ENCODE measurements at regions not wholly inside any gene's neighbourhood (a gene's known extent, or its start where the extent isn't known, plus 50 kb on each side); places are given as distances from the start of the nearest gene placed in this dataset.

DNA sequence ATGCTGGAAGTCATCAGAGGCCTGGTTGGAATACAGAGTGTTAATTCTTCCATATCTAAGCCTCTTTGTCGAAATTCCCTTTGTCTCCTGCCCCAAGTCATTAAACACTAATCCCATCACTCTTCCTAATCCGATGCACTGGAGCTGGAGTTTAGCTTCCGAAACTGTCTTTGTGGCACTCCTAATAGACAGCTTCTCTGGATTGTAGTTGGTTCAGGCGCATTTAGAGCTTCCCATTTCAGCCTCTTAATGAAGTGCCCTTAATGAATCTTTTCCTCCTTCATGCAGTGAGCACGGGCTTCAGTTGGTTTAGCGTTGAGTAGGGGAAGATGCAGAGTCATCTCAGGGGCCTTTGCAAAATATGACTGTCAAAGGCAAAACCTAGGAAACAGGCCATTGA, 72.2 kb upstream of the MEIS1 start:
- H3K79me2 ChIP-seq (ENCODE audit: insufficient read depth, low read length) = no peaks in the 10 kb centered on the region
- H3F3A ChIP-seq (ENCODE audit: low read depth) = no peaks in the 10 kb centered on the region
- no peaks in the 10 kb centered on the region for H3K27me3 ChIP-seq (ENCODE audit: insufficient read depth, low read length, poor library complexity, severe bottlenecking)
- no peak overlapping the region for H3K9ac ChIP-seq (ENCODE audit: low read depth, low read length, poor library complexity, severe bottlenecking)
- no peaks in the 10 kb centered on the region for H3K9me2 ChIP-seq (replicated peaks; ENCODE audit: low read depth, low read length)
- no peak overlapping the region for H3K4me3 ChIP-seq (ENCODE audit: low read length, poor library complexity, severe bottlenecking)
- H3K4me1 ChIP-seq (ENCODE audit: insufficient read depth, low read length, poor library complexity, severe bottlenecking) = no peaks in the 10 kb centered on the region
- H3K4me2 ChIP-seq (ENCODE audit: low read depth, low read length, poor library complexity, severe bottlenecking) = no peak overlapping the region
- no peaks in the 10 kb centered on the region for H3K36me3 ChIP-seq (ENCODE audit: insufficient read depth, low read length)
- H3K9me3 ChIP-seq (ENCODE audit: insufficient read depth, low read depth, low read length) = no peaks in the 10 kb centered on the region
- H4K20me1 ChIP-seq (ENCODE audit: insufficient read depth, low read length, poor library complexity, severe bottlenecking) = no peaks in the 10 kb centered on the region
- no peak for TF ChIP-seq EZH2phosphoT487 (IDR thresholded peaks at IDR 0.05; ENCODE audit: borderline replicate concordance)
- TF ChIP-seq, protein P1, sequence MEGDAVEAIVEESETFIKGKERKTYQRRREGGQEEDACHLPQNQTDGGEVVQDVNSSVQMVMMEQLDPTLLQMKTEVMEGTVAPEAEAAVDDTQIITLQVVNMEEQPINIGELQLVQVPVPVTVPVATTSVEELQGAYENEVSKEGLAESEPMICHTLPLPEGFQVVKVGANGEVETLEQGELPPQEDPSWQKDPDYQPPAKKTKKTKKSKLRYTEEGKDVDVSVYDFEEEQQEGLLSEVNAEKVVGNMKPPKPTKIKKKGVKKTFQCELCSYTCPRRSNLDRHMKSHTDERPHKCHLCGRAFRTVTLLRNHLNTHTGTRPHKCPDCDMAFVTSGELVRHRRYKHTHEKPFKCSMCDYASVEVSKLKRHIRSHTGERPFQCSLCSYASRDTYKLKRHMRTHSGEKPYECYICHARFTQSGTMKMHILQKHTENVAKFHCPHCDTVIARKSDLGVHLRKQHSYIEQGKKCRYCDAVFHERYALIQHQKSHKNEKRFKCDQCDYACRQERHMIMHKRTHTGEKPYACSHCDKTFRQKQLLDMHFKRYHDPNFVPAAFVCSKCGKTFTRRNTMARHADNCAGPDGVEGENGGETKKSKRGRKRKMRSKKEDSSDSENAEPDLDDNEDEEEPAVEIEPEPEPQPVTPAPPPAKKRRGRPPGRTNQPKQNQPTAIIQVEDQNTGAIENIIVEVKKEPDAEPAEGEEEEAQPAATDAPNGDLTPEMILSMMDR (conservative IDR thresholded peaks at IDR 0.05; ENCODE audit: low read length) = no peak
- H2AFZ ChIP-seq (ENCODE audit: low read length) = no peak overlapping the region

- H3K9me2 ChIP-seq (replicated peaks; ENCODE audit: low read depth, low read length) = no peaks in the 10 kb centered on the region
- no peaks in the 10 kb centered on the region for H3F3A ChIP-seq (ENCODE audit: low read depth)
- H3K79me2 ChIP-seq (ENCODE audit: insufficient read depth, low read length) = no peaks in the 10 kb centered on the region
- H3K9ac ChIP-seq (ENCODE audit: low read depth, low read length, poor library complexity, severe bottlenecking) = no peak overlapping the region
- H4K20me1 ChIP-seq (ENCODE audit: insufficient read depth, low read length, poor library complexity, severe bottlenecking) = no peaks in the 10 kb centered on the region
- H3K27me3 ChIP-seq (ENCODE audit: insufficient read depth, low read length, poor library complexity, severe bottlenecking) = no peaks in the 10 kb centered on the region
- H2AFZ ChIP-seq (ENCODE audit: low read length) = no peak overlapping the region
- no peaks in the 10 kb centered on the region for H3K36me3 ChIP-seq (ENCODE audit: insufficient read depth, low read length)
- 0 out of 2 replicates have a peak, but pooled peaks cover 3% of the 10 kb centered on the region for H3K9me3 ChIP-seq (ENCODE audit: insufficient read depth, low read depth, low read length)
- no peak overlapping the region for H3K4me2 ChIP-seq (ENCODE audit: low read depth, low read length, poor library complexity, severe bottlenecking)
- no peaks in the 10 kb centered on the region for H3K4me1 ChIP-seq (ENCODE audit: insufficient read depth, low read length, poor library complexity, severe bottlenecking)
- H3K4me3 ChIP-seq (ENCODE audit: low read length, poor library complexity, severe bottlenecking) = no peak overlapping the region
- no peak for TF ChIP-seq EZH2phosphoT487 (IDR thresholded peaks at IDR 0.05; ENCODE audit: borderline replicate concordance)
- TF ChIP-seq, protein P1 (conservative IDR thresholded peaks at IDR 0.05; ENCODE audit: low read length) = no peak
Observed at GRCh38 chr2:66346231-66346664, 88.7 kb upstream of the MEIS1 start.

DNA sequence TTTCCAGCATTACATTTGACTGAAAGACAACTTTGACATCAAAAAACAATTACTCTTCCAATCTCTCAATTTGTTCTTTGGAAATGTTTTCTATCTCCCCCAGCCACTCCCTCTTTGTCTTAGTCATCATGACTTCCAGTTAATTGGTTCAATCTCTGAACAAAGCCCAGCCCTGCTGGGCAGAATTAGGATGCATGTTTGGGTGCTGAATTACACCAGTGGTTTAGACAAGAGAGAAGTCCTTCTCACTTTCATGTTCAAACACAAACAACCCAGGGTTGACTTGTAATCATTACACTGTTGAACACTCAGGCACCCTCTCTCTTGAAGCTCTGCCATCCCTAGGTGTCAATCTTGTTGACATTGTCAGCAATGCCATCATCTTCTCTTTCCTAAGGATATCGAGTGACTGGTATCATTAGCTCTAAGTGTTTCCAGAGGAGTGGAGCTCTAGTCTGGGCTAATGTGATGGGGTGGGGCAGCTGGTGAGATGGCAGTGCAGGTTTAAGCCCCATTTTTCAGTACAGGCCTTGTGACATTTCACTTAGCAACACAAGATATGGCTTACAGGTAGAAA, 90.8 kb upstream of the MEIS1 start:
- Histone ChIP-seq H3K36me3 (ENCODE audit: insufficient read depth, low read length) (no peaks in the 10 kb centered on the region), H3K4me3 (ENCODE audit: low read length, poor library complexity, severe bottlenecking) (no peak overlapping the region), H3F3A (ENCODE audit: low read depth) (no peaks in the 10 kb centered on the region), H4K20me1 (ENCODE audit: insufficient read depth, low read length, poor library complexity, severe bottlenecking) (no peaks in the 10 kb centered on the region), H3K9me2 (replicated peaks; ENCODE audit: low read depth, low read length) (no peaks in the 10 kb centered on the region), H3K27me3 (ENCODE audit: insufficient read depth, low read length, poor library complexity, severe bottlenecking) (no peaks in the 10 kb centered on the region), H3K79me2 (ENCODE audit: insufficient read depth, low read length) (no peaks in the 10 kb centered on the region), H3K9ac (ENCODE audit: low read depth, low read length, poor library complexity, severe bottlenecking) (no peak overlapping the region), H3K4me1 (ENCODE audit: insufficient read depth, low read length, poor library complexity, severe bottlenecking) (no peaks in the 10 kb centered on the region), H2AFZ (ENCODE audit: low read length) (no peak overlapping the region), H3K9me3 (ENCODE audit: insufficient read depth, low read depth, low read length) (0 out of 2 replicates have a peak, but pooled peaks cover 3% of the 10 kb centered on the region), H3K4me2 (ENCODE audit: low read depth, low read length, poor library complexity, severe bottlenecking) (no peak overlapping the region)
- TF ChIP-seq, protein P1 (conservative IDR thresholded peaks at IDR 0.05; ENCODE audit: low read length) = no peak
- TF ChIP-seq EZH2phosphoT487 (IDR thresholded peaks at IDR 0.05; ENCODE audit: borderline replicate concordance) = no peak

Data from Loucy (cell line).